ENCODE measurements at regions not wholly inside any gene's neighbourhood (a gene's known extent, or its start where the extent isn't known, plus 50 kb on each side); places are given as distances from the start of the nearest gene placed in this dataset.

- in situ Hi-C loops (cut with HindIII; ENCODE audit: extremely low pct_ligation_motif_present, low pct_unique_long_range_greater_than_20kb) (no loop called here), intact Hi-C loops (cut with micrococcal nuclease; ENCODE audit: unreplicated experiment) (no loop called here)
- Histone ChIP-seq H2AFZ (ENCODE audit: low read length) (no peak overlapping the region), H3K4me1 (ENCODE audit: insufficient read depth, low read length) (no peaks in the 10 kb centered on the region), H3K79me2 (ENCODE audit: insufficient read depth, low read length) (no peaks in the 10 kb centered on the region), H4K20me1 (ENCODE audit: insufficient read depth, low read length) (no peaks in the 10 kb centered on the region), H3K27ac (ENCODE audit: extremely low read length, insufficient read depth, low read length) (no peak overlapping the region), H3K4me3 (replicated peaks in 1 of 3; ENCODE audit: insufficient read depth in 1 of 3, low read depth in 2 of 3, low read length in 3 of 3) (no peak overlapping the region), H3K9me3 (ENCODE audit: low read length) (no peaks in the 10 kb centered on the region), H3K27me3 (ENCODE audit: control insufficient read depth in 1 of 2, insufficient read depth in 2 of 2, low read length in 2 of 2) (no peaks in the 10 kb centered on the region), H3K36me3 (replicated peaks in 1 of 2; ENCODE audit: control insufficient read depth in 1 of 2, insufficient read depth in 2 of 2, low read length in 2 of 2) (no peaks in the 10 kb centered on the region), H3K4me2 (ENCODE audit: low read depth, low read length) (no peak overlapping the region), H3K9ac (ENCODE audit: insufficient read depth, low read depth, low read length) (no peak overlapping the region)
- CTCF ChIA-PET (ENCODE audit: low intra/inter-chr PET ratio, low total read pairs), result no interaction called here
- TF ChIP-seq ZBTB21 (CRISPR knock-in tag; IDR thresholded peaks at IDR 0.05), result no peak
- no peak for TF ChIP-seq BATF2 (CRISPR knock-in tag; IDR thresholded peaks at IDR 0.05)
- no peak for TF ChIP-seq IRF2 (CRISPR knock-in tag; IDR thresholded peaks at IDR 0.05)
- TF ChIP-seq FOXK2 (IDR thresholded peaks at IDR 0.05), result no peak
- TF ChIP-seq ZMAT3 (CRISPR knock-in tag; conservative IDR thresholded peaks at IDR 0.05), result no peak
- TF ChIP-seq ZC3H13 (CRISPR knock-in tag; IDR thresholded peaks at IDR 0.05), result no peak
- TF ChIP-seq HMGXB4 (CRISPR knock-in tag; IDR thresholded peaks at IDR 0.05; ENCODE audit: borderline replicate concordance in 1 of 2, low read depth in 1 of 2), result no peak
- no peak for TF ChIP-seq SMAD9 (CRISPR knock-in tag; IDR thresholded peaks at IDR 0.05)
- TF ChIP-seq ZFP37 (CRISPR knock-in tag; IDR thresholded peaks at IDR 0.05; ENCODE audit: borderline replicate concordance), result no peak
- TF ChIP-seq MNT (IDR thresholded peaks at IDR 0.05), result no peak
- no peak for DNase-seq (ENCODE audit: low spot score)
- WGBS (ENCODE audit: low lambda C conversion rate), result 0% methylated on average over 2 of the region's 2 CpGs
- BruUV-seq (replicated peaks), result no TSS peak
- FAIRE-seq, result no peak
- no peak for ATAC-seq
- POLR2A ChIA-PET, result no interaction called here
These were observed 556.5 kb upstream of the BRINP3 start for GRCh38 chr1:191034132-191034531.

All from HepG2 (cell line).